ENCODE measurements at regions not wholly inside any gene's neighbourhood (a gene's known extent, or its start where the extent isn't known, plus 50 kb on each side); places are given as distances from the start of the nearest gene placed in this dataset.

DNA sequence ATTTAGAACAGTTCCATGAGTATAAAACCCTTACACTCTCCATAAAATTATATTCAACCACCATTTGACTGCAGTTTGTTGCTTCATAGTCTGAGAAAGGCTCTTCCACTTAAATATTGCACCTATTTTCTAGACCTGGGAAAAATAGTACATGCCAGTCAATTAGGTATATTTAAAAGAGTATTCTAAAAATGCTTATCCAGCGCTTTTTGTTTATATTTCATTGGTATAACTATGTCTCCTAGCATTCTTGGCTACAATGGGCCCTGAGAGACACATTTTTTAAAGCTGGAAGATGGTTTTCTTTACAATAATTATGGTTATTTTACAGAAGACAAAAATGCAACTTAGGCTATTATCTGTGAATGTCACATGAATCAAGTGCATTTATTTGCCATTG, 439.4 kb downstream of the KCNJ18 start:
- Histone ChIP-seq H3K9me1 (replicated peaks; ENCODE audit: control insufficient read depth, extremely low read depth, insufficient read depth, low read length) (no peaks in the 10 kb centered on the region), H3K9me3 (replicated peaks; ENCODE audit: control insufficient read depth, insufficient read depth, low read length) (peaks cover 15% of the 10 kb centered on the region), H3K27ac (ENCODE audit: insufficient read depth, low read depth, low read length) (no peak overlapping the region), H3K27me3 (ENCODE audit: control insufficient read depth in 2 of 2, insufficient read depth in 2 of 2, low read length in 2 of 2) (no peaks in the 10 kb centered on the region), H2AFZ (ENCODE audit: low read depth, low read length) (no peak overlapping the region), H3K4me2 (ENCODE audit: insufficient read depth, low read length) (no peak overlapping the region), H3K4me3 (replicated peaks in 1 of 3; ENCODE audit: insufficient read depth in 1 of 3, low read depth in 1 of 3, low read length in 3 of 3) (no peak overlapping the region), H3K79me2 (ENCODE audit: control insufficient read depth, insufficient read depth, low read length) (no peaks in the 10 kb centered on the region), H3K36me3 (ENCODE audit: control insufficient read depth in 2 of 2, extremely low read depth in 1 of 2, insufficient read depth in 2 of 2, low read length in 2 of 2) (no peaks in the 10 kb centered on the region), H3K4me1 (ENCODE audit: control insufficient read depth, extremely low read depth, insufficient read depth, low read length) (no peaks in the 10 kb centered on the region), H3K9ac (replicated peaks; ENCODE audit: extremely low read depth, insufficient read depth, low read length) (no peak overlapping the region), H4K20me1 (replicated peaks; ENCODE audit: control insufficient read depth, extremely low read depth, insufficient read depth, low read length) (no peaks in the 10 kb centered on the region)
- intact Hi-C loops (cut with micrococcal nuclease) (no loop called here), dilution Hi-C loops (cut with MboI; ENCODE audit: extremely low pct_ligation_motif_present, low sequenced_read_pairs) (no loop called here)
- DNase-seq (ENCODE audit: low read depth, low spot score) (no peak), FAIRE-seq (no peak)
- TF ChIP-seq GATA2 (IDR thresholded peaks at IDR 0.05; ENCODE audit: insufficient read depth, insufficient read length, low read depth, low read length), result no peak
- TF ChIP-seq MYC (IDR thresholded peaks at IDR 0.05; ENCODE audit: low read depth, low read length), result no peak
- no peak for TF ChIP-seq POLR2AphosphoS5 (IDR thresholded peaks at IDR 0.05; ENCODE audit: insufficient read depth, low read depth, low read length)
- TF ChIP-seq POLR2A (IDR thresholded peaks at IDR 0.05; ENCODE audit: low read depth, low read length), result no peak
- no peak for TF ChIP-seq EZH2 (IDR thresholded peaks at IDR 0.05; ENCODE audit: borderline replicate concordance, low read depth, low read length, severe bottlenecking)
- TF ChIP-seq, protein P1, sequence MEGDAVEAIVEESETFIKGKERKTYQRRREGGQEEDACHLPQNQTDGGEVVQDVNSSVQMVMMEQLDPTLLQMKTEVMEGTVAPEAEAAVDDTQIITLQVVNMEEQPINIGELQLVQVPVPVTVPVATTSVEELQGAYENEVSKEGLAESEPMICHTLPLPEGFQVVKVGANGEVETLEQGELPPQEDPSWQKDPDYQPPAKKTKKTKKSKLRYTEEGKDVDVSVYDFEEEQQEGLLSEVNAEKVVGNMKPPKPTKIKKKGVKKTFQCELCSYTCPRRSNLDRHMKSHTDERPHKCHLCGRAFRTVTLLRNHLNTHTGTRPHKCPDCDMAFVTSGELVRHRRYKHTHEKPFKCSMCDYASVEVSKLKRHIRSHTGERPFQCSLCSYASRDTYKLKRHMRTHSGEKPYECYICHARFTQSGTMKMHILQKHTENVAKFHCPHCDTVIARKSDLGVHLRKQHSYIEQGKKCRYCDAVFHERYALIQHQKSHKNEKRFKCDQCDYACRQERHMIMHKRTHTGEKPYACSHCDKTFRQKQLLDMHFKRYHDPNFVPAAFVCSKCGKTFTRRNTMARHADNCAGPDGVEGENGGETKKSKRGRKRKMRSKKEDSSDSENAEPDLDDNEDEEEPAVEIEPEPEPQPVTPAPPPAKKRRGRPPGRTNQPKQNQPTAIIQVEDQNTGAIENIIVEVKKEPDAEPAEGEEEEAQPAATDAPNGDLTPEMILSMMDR (IDR thresholded peaks at IDR 0.05; ENCODE audit: extremely low read depth in 1 of 2, insufficient read depth in 1 of 2, low read depth in 1 of 2, low read length in 2 of 2), result no peak
- ChIA-PET CTCF (no interaction called here), POLR2A (no interaction called here)
- BruUV-seq (replicated peaks), result no TSS peak

DNA sequence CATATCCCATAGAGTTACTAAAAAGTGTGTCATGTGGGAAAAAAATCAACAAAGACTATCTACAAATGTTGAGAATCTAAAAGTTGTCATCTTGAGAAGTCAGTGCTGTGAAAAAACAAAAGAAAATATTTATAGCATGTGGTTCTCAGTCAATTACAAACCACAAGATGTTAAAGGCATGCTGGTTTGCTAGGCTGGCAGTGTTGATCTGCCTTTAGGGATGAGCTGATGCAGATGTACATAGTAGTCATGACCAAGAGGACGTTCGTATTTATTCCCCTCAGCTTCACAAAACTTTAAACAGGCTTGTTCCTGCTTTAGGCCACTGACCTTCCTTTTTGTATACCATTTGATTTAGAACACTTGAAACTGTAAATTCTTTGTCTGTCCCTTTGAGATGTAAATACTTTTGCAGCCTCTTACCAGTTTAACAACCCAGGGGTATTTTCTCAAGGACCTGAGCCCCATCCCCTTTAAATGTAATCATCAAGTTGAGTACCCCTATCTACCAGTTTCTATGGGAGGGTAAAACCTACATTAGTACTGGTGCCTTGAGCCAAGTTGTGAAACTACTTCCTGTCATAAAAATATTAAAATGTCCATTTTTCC, 446.6 kb downstream of the KCNJ18 start:
- Histone ChIP-seq H3K27ac (ENCODE audit: insufficient read depth, low read depth, low read length) (no peak overlapping the region), H4K20me1 (replicated peaks; ENCODE audit: control insufficient read depth, extremely low read depth, insufficient read depth, low read length) (no peaks in the 10 kb centered on the region), H3K79me2 (ENCODE audit: control insufficient read depth, insufficient read depth, low read length) (no peaks in the 10 kb centered on the region), H3K9ac (replicated peaks; ENCODE audit: extremely low read depth, insufficient read depth, low read length) (no peak overlapping the region), H3K4me2 (ENCODE audit: insufficient read depth, low read length) (no peak overlapping the region), H3K4me3 (replicated peaks in 1 of 3; ENCODE audit: insufficient read depth in 1 of 3, low read depth in 1 of 3, low read length in 3 of 3) (no peak overlapping the region), H2AFZ (ENCODE audit: low read depth, low read length) (no peak overlapping the region), H3K9me3 (replicated peaks; ENCODE audit: control insufficient read depth, insufficient read depth, low read length) (peaks cover 20% of the 10 kb centered on the region), H3K27me3 (ENCODE audit: control insufficient read depth in 2 of 2, insufficient read depth in 2 of 2, low read length in 2 of 2) (no peaks in the 10 kb centered on the region), H3K4me1 (ENCODE audit: control insufficient read depth, extremely low read depth, insufficient read depth, low read length) (no peaks in the 10 kb centered on the region), H3K36me3 (ENCODE audit: control insufficient read depth in 2 of 2, extremely low read depth in 1 of 2, insufficient read depth in 2 of 2, low read length in 2 of 2) (no peaks in the 10 kb centered on the region), H3K9me1 (replicated peaks; ENCODE audit: control insufficient read depth, extremely low read depth, insufficient read depth, low read length) (no peaks in the 10 kb centered on the region)
- ChIA-PET CTCF (no interaction called here), POLR2A (no interaction called here)
- TF ChIP-seq EZH2 (IDR thresholded peaks at IDR 0.05; ENCODE audit: borderline replicate concordance, low read depth, low read length, severe bottlenecking), result no peak
- TF ChIP-seq GATA2 (IDR thresholded peaks at IDR 0.05; ENCODE audit: insufficient read depth, insufficient read length, low read depth, low read length), result no peak
- no peak for TF ChIP-seq JUN (IDR thresholded peaks at IDR 0.05; ENCODE audit: borderline replicate concordance, insufficient read depth, insufficient read length, low read depth)
- no peak for TF ChIP-seq FOS (IDR thresholded peaks at IDR 0.05; ENCODE audit: borderline replicate concordance, insufficient read depth, low read length)
- no peak for TF ChIP-seq POLR2AphosphoS5 (IDR thresholded peaks at IDR 0.05; ENCODE audit: insufficient read depth, low read depth, low read length)
- no peak for TF ChIP-seq POLR2A (IDR thresholded peaks at IDR 0.05; ENCODE audit: low read depth, low read length)
- TF ChIP-seq, protein P2, sequence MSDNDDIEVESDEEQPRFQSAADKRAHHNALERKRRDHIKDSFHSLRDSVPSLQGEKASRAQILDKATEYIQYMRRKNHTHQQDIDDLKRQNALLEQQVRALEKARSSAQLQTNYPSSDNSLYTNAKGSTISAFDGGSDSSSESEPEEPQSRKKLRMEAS (IDR thresholded peaks at IDR 0.05; ENCODE audit: insufficient read depth, insufficient read length), result no peak
- no peak for TF ChIP-seq MYC (IDR thresholded peaks at IDR 0.05; ENCODE audit: low read depth, low read length)
- TF ChIP-seq, protein P1 (IDR thresholded peaks at IDR 0.05; ENCODE audit: extremely low read depth in 1 of 2, insufficient read depth in 1 of 2, low read depth in 1 of 2, low read length in 2 of 2), result no peak
- dilution Hi-C loops (cut with MboI; ENCODE audit: extremely low pct_ligation_motif_present, low sequenced_read_pairs) (no loop called here), intact Hi-C loops (cut with micrococcal nuclease) (no loop called here)
- DNase-seq (ENCODE audit: low read depth, low spot score) (no peak), FAIRE-seq (no peak)
- no TSS peak for BruUV-seq (replicated peaks)
